GM13976 (cell line): ENCODE measurements at regions not wholly inside any gene's neighbourhood (a gene's known extent, or its start where the extent isn't known, plus 50 kb on each side); places are given as distances from the start of the nearest gene placed in this dataset.

ENCODE experiments used
- DNase-seq: peaks from one replicate; pipeline ENCODE4 v3.0.0; 2012; ENCODE audit warnings: low spot score
- CTCF ChIP-seq: IDR thresholded peaks from 2 replicates; pipeline ENCODE4 v1.5.1; 2012; ENCODE audit warnings: borderline replicate concordance, mild to moderate bottlenecking; ENCODE audit not compliant: insufficient read depth; ENCODE audit errors: extremely low read depth, missing control alignments, control extremely low read depth
- in situ Hi-C: fragments of 300-500 bp; cut with MboI; formaldehyde crosslinking; loops from one replicate; pipeline ENCODE4 v1.12.0; 2022; ENCODE audit warnings: low sequenced_read_pairs, mixed read lengths, inconsistent platforms; ENCODE audit not compliant: unreplicated experiment

DNA sequence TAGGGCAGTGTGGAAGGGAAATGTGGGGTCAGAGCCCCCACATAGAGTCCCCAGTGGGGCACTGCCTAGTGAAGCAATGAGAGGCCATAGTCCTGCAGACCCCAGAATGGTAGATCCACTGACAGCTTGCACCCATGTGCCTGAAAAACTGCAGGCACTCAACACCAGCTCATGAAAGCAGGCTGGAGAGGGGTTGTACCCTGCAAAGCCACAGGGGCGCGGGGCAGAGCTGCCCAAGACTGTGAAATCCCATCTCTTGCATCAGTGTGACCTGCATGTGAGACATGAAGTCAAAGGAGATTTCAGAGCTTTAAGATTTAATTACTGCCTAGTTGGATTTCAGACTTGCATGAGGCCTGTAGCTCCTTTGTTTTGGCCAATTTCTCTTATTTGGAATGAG, 224.0 kb downstream of the TXNL1 start:
- DNase-seq: no peak
- in situ Hi-C loops: no loop called here
- TF ChIP-seq CTCF: no peak

GRCh38 chr18:56413862-56414261, 224.5 kb downstream of the TXNL1 start:
- TF ChIP-seq CTCF: no peak
- no peak for DNase-seq
- in situ Hi-C loops: no loop called here

GRCh38 chr18:56412951-56413350, 225.4 kb downstream of the TXNL1 start:
- in situ Hi-C loops: no loop called here
- no peak for TF ChIP-seq CTCF
- no peak for DNase-seq

- no peak for TF ChIP-seq CTCF
- in situ Hi-C loops: no loop called here
- no peak for DNase-seq
Measured at GRCh38 chr18:56409736-56410135, 228.7 kb downstream of the TXNL1 start.

GRCh38 chr18:56407646-56408180, 230.7 kb downstream of the TXNL1 start:
- DNase-seq: no peak
- TF ChIP-seq CTCF: no peak
- in situ Hi-C loops: no loop called here

DNA sequence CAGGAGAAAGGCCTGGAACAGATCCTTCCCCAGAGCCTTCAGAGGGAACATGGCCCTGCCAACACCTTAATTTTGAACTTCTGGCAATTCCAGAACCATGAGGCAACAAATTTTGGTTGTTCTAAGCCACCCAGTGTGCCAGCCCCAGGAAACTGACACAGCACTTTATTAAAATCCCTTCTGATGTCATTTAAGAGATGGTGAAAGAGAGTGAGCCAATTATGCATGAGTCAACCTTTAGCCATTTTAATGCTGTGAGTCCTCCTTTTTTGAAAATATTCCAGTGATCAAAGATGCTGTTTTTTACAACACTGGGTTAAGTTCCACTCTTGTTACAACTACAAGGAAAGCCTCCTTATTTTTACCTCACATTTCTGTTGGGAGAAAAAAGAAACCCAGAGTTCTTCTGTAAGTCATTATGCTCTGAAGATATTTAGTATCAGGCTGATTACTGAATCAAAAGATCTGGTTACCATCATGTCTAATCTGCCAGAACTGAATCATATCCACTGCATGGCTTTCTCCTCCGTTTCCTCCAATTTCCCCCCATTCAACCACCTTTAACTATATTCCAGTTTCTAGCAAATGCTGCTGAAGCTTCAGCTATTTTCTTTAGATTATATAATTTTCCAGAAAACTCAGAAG, 235.4 kb downstream of the TXNL1 start:
- in situ Hi-C loops: no loop called here
- TF ChIP-seq CTCF: no peak
- DNase-seq: no peak
